Suprapubic skin (tissue), 3 donors: ENCODE measurements at regions not wholly inside any gene's neighbourhood (a gene's known extent, or its start where the extent isn't known, plus 50 kb on each side); places are given as distances from the start of the nearest gene placed in this dataset.

ENCODE experiments used
- POLR2A ChIP-seq, 2 donors: fragments of 450-650 bp; IDR thresholded peaks; one replicate each; pipeline ENCODE4 v1.6.1; 2017; ENCODE audit warnings: antibody characterized with exemption in 2 of 2, mild to moderate bottlenecking in 2 of 2, moderate library complexity in 2 of 2
- TF ChIP-seq, protein P1 (sequence below), 2 donors: fragments of 200-600 bp in 1 of 2; fragments of 450-650 bp in 1 of 2; sonication (generic) in 1 of 2; IDR thresholded peaks; one replicate each; pipeline ENCODE4 v1.5.1; 2016 to 2019; ENCODE audit warnings: antibody characterized with exemption in 2 of 2, mild to moderate bottlenecking in 1 of 2, moderate library complexity in 1 of 2

GRCh38 chr7:155213955-155214740 lies 83.5 kb upstream of the INSIG1 start:
- TF ChIP-seq, protein P1, sequence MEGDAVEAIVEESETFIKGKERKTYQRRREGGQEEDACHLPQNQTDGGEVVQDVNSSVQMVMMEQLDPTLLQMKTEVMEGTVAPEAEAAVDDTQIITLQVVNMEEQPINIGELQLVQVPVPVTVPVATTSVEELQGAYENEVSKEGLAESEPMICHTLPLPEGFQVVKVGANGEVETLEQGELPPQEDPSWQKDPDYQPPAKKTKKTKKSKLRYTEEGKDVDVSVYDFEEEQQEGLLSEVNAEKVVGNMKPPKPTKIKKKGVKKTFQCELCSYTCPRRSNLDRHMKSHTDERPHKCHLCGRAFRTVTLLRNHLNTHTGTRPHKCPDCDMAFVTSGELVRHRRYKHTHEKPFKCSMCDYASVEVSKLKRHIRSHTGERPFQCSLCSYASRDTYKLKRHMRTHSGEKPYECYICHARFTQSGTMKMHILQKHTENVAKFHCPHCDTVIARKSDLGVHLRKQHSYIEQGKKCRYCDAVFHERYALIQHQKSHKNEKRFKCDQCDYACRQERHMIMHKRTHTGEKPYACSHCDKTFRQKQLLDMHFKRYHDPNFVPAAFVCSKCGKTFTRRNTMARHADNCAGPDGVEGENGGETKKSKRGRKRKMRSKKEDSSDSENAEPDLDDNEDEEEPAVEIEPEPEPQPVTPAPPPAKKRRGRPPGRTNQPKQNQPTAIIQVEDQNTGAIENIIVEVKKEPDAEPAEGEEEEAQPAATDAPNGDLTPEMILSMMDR (IDR thresholded peaks at IDR 0.05) = no peak
- no peak for TF ChIP-seq POLR2A (IDR thresholded peaks at IDR 0.05)
